Activated CD8-positive, alpha-beta memory T cell treated with anti-CD3 and anti-CD28 coated beads for 48 hours (primary cell): ENCODE measurements at regions not wholly inside any gene's neighbourhood (a gene's known extent, or its start where the extent isn't known, plus 50 kb on each side); places are given as distances from the start of the nearest gene placed in this dataset.

Experiments used
- DNase-seq, 3 experiments: peaks; one replicate each; pipeline ENCODE4 v3.0.0-alpha.2; 2020; ENCODE audit warnings: low read depth in 2 of 3, low spot score in 2 of 3

GRCh38 chr17:77898521-77899434, 59.7 kb upstream of the TNRC6C start:
- DNase-seq: no peak

- DNase-seq: no peak
These were observed 59.0 kb upstream of the TNRC6C start for GRCh38 chr17:77899498-77899897.

- DNase-seq: no peak
These were observed 57.0 kb upstream of the TNRC6C start for GRCh38 chr17:77901481-77901880.

- no peak for DNase-seq
These were observed 53.2 kb upstream of the TNRC6C start for GRCh38 chr17:77905266-77905665.

- no peak for DNase-seq
These were observed 52.7 kb upstream of the TNRC6C start for GRCh38 chr17:77905766-77906165.

GRCh38 chr17:77906377-77906871, 52.1 kb upstream of the TNRC6C start:
- no peak for DNase-seq

GRCh38 chr17:77907497-77908461, 50.7 kb upstream of the TNRC6C start:
- no peak for DNase-seq

GRCh38 chr17:77908501-77908900, 50.0 kb upstream of the TNRC6C start:
- no peak for DNase-seq
